Hepatocyte (in vitro differentiated cells): ENCODE measurements at regions not wholly inside any gene's neighbourhood (a gene's known extent, or its start where the extent isn't known, plus 50 kb on each side); places are given as distances from the start of the nearest gene placed in this dataset.

ENCODE experiments used
- DNase-seq: peaks from one replicate; pipeline ENCODE4 v3.0.0-alpha.2; 2016; ENCODE audit warnings: low spot score
- H2AFZ ChIP-seq: fragments of 200-600 bp; sonication (generic); 2 replicates; pipeline ENCODE4 v1.6.0; 2016; ENCODE audit warnings: antibody characterized with exemption, mild to moderate bottlenecking
- H3K27ac ChIP-seq: fragments of 200-600 bp; sonication (generic); 2 replicates; pipeline ENCODE4 v1.5.1; 2016; ENCODE audit warnings: mild to moderate bottlenecking
- H3K27me3 ChIP-seq: fragments of 200-600 bp; sonication (generic); 2 replicates; pipeline ENCODE4 v1.6.1; 2016
- H3K36me3 ChIP-seq: fragments of 200-600 bp; sonication (generic); replicated peaks from 2 replicates; pipeline ENCODE4 v1.5.1; 2016; ENCODE audit warnings: low read depth; ENCODE audit not compliant: insufficient read depth
- H3K4me1 ChIP-seq: fragments of 200-600 bp; sonication (generic); 2 replicates; pipeline ENCODE4 v1.5.1; 2016; ENCODE audit warnings: mild to moderate bottlenecking, moderate library complexity; ENCODE audit not compliant: insufficient read depth
- H3K4me2 ChIP-seq: fragments of 200-600 bp; sonication (generic); 2 replicates; pipeline ENCODE4 v1.6.0; 2016
- H3K4me3 ChIP-seq: fragments of 200-600 bp; sonication (generic); 2 replicates; pipeline ENCODE4 v1.5.1; 2016; ENCODE audit warnings: mild to moderate bottlenecking
- H3K79me2 ChIP-seq: fragments of 200-600 bp; sonication (generic); 2 replicates; pipeline ENCODE4 v1.6.0; 2017; ENCODE audit warnings: mild to moderate bottlenecking
- H3K9me2 ChIP-seq: fragments of 200-600 bp; sonication (generic); replicated peaks from 2 replicates; pipeline ENCODE4 v1.6.0; 2017; ENCODE audit warnings: mild to moderate bottlenecking; ENCODE audit not compliant: insufficient read depth
- H3K9me3 ChIP-seq: fragments of 200-600 bp; sonication (generic); 2 replicates; pipeline ENCODE4 v1.5.1; 2016; ENCODE audit warnings: low read depth, mild to moderate bottlenecking
- H4K20me1 ChIP-seq: fragments of 200-600 bp; sonication (generic); 2 replicates; pipeline ENCODE4 v1.6.0; 2016; ENCODE audit warnings: mild to moderate bottlenecking; ENCODE audit not compliant: insufficient read depth, poor library complexity, severe bottlenecking
- EZH2 ChIP-seq: fragments of 200-600 bp; sonication (generic); IDR thresholded peaks from 2 replicates; pipeline ENCODE4 v1.6.1; 2016; ENCODE audit warnings: antibody characterized with exemption, mild to moderate bottlenecking, borderline replicate concordance
- EZH2phosphoT487 ChIP-seq: fragments of 200-600 bp; sonication (generic); IDR thresholded peaks from one replicate; pipeline ENCODE4 v1.6.1; 2018; ENCODE audit warnings: antibody characterized with exemption, mild to moderate bottlenecking, low read depth, moderate library complexity; ENCODE audit not compliant: unreplicated experiment, severe bottlenecking
- WGBS: methylation state at CpG from one replicate; pipeline ENCODE4 v1.1.6; 2016; ENCODE audit warnings: low lambda C conversion rate; ENCODE audit errors: missing lambda C conversion rate; 5-methylcytosine and 5-hydroxymethylcytosine counted together
- TF ChIP-seq, protein P1 (sequence below): fragments of 200-600 bp; sonication (generic); IDR thresholded peaks from 2 replicates; pipeline ENCODE4 v1.5.1; 2016; ENCODE audit warnings: antibody characterized with exemption, mild to moderate bottlenecking; ENCODE audit not compliant: poor library complexity

DNA sequence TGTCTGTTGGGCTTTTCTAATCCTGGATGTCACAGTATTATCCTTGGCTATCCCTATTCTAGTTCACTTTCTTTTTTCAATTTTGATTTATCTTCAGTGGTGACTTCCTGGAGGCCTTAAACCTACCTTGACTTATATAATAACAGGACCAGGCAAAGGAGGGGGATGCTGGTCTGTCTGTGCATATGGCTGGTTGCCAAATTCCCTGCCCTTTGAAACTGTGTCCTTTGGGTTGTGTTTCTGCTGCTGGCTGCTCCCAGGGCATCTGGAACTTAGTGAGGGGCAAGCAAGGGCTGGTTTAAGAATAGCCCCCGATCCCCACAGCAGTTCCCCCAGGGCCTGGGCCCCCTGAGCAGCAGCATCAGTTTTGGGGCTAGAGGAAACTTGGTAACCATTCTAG is 96.0 kb upstream of the MAX start:
- Histone ChIP-seq H3K36me3 (no peaks in the 10 kb centered on the region), H3K9me2 (no peaks in the 10 kb centered on the region), H3K27ac (no peak overlapping the region), H2AFZ (no peak overlapping the region), H3K27me3 (no peaks in the 10 kb centered on the region), H4K20me1 (no peaks in the 10 kb centered on the region), H3K4me2 (no peak overlapping the region), H3K79me2 (no peaks in the 10 kb centered on the region), H3K4me1 (no peaks in the 10 kb centered on the region), H3K4me3 (no peak overlapping the region), H3K9me3 (no peaks in the 10 kb centered on the region)
- DNase-seq: no peak
- 89% methylated on average over 1 of the region's 1 CpG for WGBS
- TF ChIP-seq EZH2: no peak
- TF ChIP-seq EZH2phosphoT487: no peak

DNA sequence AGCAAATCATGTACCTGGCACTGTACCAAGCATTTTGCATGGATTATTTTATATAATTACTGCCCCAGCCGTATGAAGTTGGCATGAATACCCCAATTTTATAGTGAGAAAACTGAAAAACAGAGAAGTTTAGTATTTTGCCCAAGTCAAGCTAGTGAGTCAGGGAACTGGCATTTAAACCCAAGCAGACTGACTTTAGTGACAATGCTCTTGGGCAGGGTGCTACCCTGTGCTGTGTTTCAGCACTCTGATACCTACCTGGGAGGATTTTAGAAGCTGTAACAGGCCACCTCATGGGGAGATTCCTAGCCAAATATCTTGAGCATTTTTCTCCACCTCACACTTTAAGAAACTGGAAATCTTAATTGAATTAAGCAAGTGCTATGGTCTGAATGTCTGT is 98.1 kb upstream of the MAX start:
- no peak for DNase-seq
- Histone ChIP-seq H3K79me2 (no peaks in the 10 kb centered on the region), H2AFZ (no peak overlapping the region), H3K9me2 (no peaks in the 10 kb centered on the region), H3K4me2 (no peak overlapping the region), H3K27me3 (no peaks in the 10 kb centered on the region), H3K9me3 (no peaks in the 10 kb centered on the region), H3K27ac (no peak overlapping the region), H3K4me3 (no peak overlapping the region), H3K4me1 (no peaks in the 10 kb centered on the region), H3K36me3 (no peaks in the 10 kb centered on the region), H4K20me1 (no peaks in the 10 kb centered on the region)
- 74% methylated on average over 1 of the region's 1 CpG for WGBS
- TF ChIP-seq, protein P1, sequence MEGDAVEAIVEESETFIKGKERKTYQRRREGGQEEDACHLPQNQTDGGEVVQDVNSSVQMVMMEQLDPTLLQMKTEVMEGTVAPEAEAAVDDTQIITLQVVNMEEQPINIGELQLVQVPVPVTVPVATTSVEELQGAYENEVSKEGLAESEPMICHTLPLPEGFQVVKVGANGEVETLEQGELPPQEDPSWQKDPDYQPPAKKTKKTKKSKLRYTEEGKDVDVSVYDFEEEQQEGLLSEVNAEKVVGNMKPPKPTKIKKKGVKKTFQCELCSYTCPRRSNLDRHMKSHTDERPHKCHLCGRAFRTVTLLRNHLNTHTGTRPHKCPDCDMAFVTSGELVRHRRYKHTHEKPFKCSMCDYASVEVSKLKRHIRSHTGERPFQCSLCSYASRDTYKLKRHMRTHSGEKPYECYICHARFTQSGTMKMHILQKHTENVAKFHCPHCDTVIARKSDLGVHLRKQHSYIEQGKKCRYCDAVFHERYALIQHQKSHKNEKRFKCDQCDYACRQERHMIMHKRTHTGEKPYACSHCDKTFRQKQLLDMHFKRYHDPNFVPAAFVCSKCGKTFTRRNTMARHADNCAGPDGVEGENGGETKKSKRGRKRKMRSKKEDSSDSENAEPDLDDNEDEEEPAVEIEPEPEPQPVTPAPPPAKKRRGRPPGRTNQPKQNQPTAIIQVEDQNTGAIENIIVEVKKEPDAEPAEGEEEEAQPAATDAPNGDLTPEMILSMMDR: no peak
- TF ChIP-seq EZH2phosphoT487 (no peak), EZH2 (no peak)

DNA sequence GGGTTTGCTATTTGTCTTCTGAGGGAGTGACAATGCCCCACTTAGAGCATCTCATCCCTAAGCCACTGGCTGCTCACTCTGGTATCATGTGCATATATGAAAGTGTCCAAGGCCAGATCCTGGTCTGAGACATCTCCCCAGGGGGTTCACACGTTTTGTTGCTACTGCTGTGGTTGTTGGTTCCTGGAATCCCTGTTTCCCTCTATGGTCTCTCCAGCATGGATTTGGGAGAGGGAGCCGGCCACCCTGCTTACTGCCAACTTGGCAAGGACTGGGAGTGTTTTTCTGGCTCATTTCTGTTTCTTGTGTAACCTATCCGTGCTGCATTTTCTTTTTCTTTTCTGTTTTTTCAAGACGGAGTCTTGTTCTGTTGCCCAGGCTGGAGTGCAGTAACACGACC is 101.3 kb upstream of the MAX start:
- no peak for DNase-seq
- no peaks in the 10 kb centered on the region for H3K9me3 ChIP-seq
- H3K79me2 ChIP-seq: no peaks in the 10 kb centered on the region
- no peaks in the 10 kb centered on the region for H3K27me3 ChIP-seq
- H3K27ac ChIP-seq: no peak overlapping the region
- no peaks in the 10 kb centered on the region for H4K20me1 ChIP-seq
- no peak for TF ChIP-seq EZH2
- TF ChIP-seq, protein P1: no peak
- TF ChIP-seq EZH2phosphoT487: no peak
- no peak overlapping the region for H3K4me2 ChIP-seq
- no peak overlapping the region for H3K4me3 ChIP-seq
- H3K36me3 ChIP-seq: no peaks in the 10 kb centered on the region
- peaks cover 4% of the 10 kb centered on the region for H3K4me1 ChIP-seq
- no peak overlapping the region for H2AFZ ChIP-seq
- H3K9me2 ChIP-seq: no peaks in the 10 kb centered on the region
- WGBS: 91% methylated on average over 5 of the region's 5 CpGs

DNA sequence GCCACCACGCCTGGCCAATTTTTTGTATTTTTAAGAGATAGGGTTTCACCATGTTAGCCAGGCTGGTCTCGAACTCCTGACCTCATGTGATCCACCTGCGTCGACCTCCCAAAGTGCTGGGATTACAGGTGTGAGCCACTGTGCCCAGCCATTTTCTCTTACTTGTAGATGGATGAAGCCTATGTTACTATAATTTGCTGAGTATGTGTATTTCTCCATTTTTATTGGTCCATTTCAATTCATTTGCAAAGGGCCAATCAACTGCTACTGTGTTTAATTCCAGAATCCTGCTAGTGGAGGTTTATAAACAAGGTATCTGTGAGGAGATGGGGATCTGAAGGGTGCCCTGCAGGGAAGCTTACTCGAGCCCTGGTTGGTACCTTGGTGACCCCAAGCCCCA is 101.7 kb upstream of the MAX start:
- TF ChIP-seq, protein P1: no peak
- TF ChIP-seq EZH2 (no peak), EZH2phosphoT487 (no peak)
- no peak overlapping the region for H2AFZ ChIP-seq
- WGBS: 92% methylated on average over 5 of the region's 5 CpGs
- no peak overlapping the region for H3K4me2 ChIP-seq
- no peak for DNase-seq
- no peaks in the 10 kb centered on the region for H3K79me2 ChIP-seq
- no peak overlapping the region for H3K4me3 ChIP-seq
- no peak overlapping the region for H3K27ac ChIP-seq
- no peaks in the 10 kb centered on the region for H3K27me3 ChIP-seq
- no peaks in the 10 kb centered on the region for H3K9me3 ChIP-seq
- no peaks in the 10 kb centered on the region for H4K20me1 ChIP-seq
- H3K36me3 ChIP-seq: no peaks in the 10 kb centered on the region
- H3K9me2 ChIP-seq: no peaks in the 10 kb centered on the region
- H3K4me1 ChIP-seq: peaks cover 5% of the 10 kb centered on the region
